Smooth muscle cell (in vitro differentiated cells): ENCODE measurements at regions not wholly inside any gene's neighbourhood (a gene's known extent, or its start where the extent isn't known, plus 50 kb on each side); places are given as distances from the start of the nearest gene placed in this dataset.

ENCODE experiments used
- DNase-seq: peaks from one replicate; lab custom pipeline; 2025; ENCODE audit not compliant: unreplicated experiment; lab: John Stamatoyannopoulos, UW
- H2AFZ ChIP-seq: fragments of 200-600 bp; sonication (generic); 2 replicates; pipeline ENCODE4 v1.6.0; 2016; ENCODE audit warnings: antibody characterized with exemption, low read depth, mild to moderate bottlenecking
- H3F3A ChIP-seq: fragments of 200-600 bp; sonication (generic); 2 replicates; pipeline ENCODE4 v1.6.0; 2017; ENCODE audit warnings: antibody characterized with exemption, low read depth
- H3K27ac ChIP-seq: fragments of 200-600 bp; sonication (generic); 2 replicates; pipeline ENCODE4 v1.5.1; 2016; ENCODE audit warnings: low read depth, mild to moderate bottlenecking
- H3K27me3 ChIP-seq: fragments of 200-600 bp; sonication (generic); 2 replicates; pipeline ENCODE4 v1.6.1; 2016; ENCODE audit warnings: low read depth, mild to moderate bottlenecking
- H3K36me3 ChIP-seq: fragments of 200-600 bp; sonication (generic); 2 replicates; pipeline ENCODE4 v1.5.1; 2016; ENCODE audit warnings: low read depth
- H3K4me1 ChIP-seq: fragments of 200-600 bp; sonication (generic); 2 replicates; pipeline ENCODE4 v1.5.1; 2016; ENCODE audit warnings: low read depth
- H3K4me2 ChIP-seq: fragments of 200-600 bp; sonication (generic); 2 replicates; pipeline ENCODE4 v1.6.0; 2016; ENCODE audit warnings: mild to moderate bottlenecking
- H3K4me3 ChIP-seq: fragments of 200-600 bp; sonication (generic); 2 replicates; pipeline ENCODE4 v1.5.1; 2016; ENCODE audit warnings: mild to moderate bottlenecking
- H3K79me2 ChIP-seq: fragments of 200-600 bp; sonication (generic); 2 replicates; pipeline ENCODE4 v1.6.0; 2016; ENCODE audit warnings: low read depth, mild to moderate bottlenecking
- H3K9ac ChIP-seq: fragments of 200-600 bp; sonication (generic); 2 replicates; pipeline ENCODE4 v1.6.0; 2016; ENCODE audit warnings: low read depth
- H3K9me3 ChIP-seq: fragments of 200-600 bp; sonication (generic); replicated peaks from 2 replicates; pipeline ENCODE4 v1.5.1; 2016; ENCODE audit warnings: low read depth
- H4K20me1 ChIP-seq: fragments of 200-600 bp; sonication (generic); 2 replicates; pipeline ENCODE4 v1.6.0; 2016; ENCODE audit warnings: low read depth
- WGBS: methylation state at CpG from one replicate; pipeline ENCODE4 v1.1.7; 2016; ENCODE audit warnings: low lambda C conversion rate; 5-methylcytosine and 5-hydroxymethylcytosine counted together
- TF ChIP-seq, protein P1 (sequence below): fragments of 200-600 bp; sonication (generic); IDR thresholded peaks from 2 replicates; pipeline ENCODE4 v1.5.1; 2017; ENCODE audit warnings: borderline replicate concordance, mild to moderate bottlenecking, antibody characterized with exemption; ENCODE audit not compliant: insufficient read depth, poor library complexity, severe bottlenecking

DNA sequence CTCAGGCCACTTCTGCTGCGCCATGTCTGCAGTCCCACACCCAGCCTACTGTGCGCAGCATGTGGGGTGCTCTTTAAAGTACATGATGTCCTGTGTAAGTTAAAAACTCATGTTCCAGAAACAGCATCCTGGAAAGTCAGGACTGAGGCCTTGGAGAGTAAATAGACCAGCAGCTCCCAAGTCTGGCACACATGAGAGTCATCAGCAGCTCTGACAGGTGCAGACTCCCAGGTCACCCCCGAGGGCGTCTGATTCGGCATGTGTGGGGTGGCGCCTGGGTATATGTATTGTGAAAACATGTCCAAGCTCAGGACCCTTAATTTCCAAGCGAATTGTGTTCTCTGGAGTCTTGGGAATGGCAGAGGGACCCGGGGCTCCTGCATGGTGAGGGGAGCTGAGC is 120.1 kb upstream of the RUNX3 start:
- H3F3A ChIP-seq = no peaks in the 10 kb centered on the region
- no peak overlapping the region for H3K27ac ChIP-seq
- TF ChIP-seq, protein P1, sequence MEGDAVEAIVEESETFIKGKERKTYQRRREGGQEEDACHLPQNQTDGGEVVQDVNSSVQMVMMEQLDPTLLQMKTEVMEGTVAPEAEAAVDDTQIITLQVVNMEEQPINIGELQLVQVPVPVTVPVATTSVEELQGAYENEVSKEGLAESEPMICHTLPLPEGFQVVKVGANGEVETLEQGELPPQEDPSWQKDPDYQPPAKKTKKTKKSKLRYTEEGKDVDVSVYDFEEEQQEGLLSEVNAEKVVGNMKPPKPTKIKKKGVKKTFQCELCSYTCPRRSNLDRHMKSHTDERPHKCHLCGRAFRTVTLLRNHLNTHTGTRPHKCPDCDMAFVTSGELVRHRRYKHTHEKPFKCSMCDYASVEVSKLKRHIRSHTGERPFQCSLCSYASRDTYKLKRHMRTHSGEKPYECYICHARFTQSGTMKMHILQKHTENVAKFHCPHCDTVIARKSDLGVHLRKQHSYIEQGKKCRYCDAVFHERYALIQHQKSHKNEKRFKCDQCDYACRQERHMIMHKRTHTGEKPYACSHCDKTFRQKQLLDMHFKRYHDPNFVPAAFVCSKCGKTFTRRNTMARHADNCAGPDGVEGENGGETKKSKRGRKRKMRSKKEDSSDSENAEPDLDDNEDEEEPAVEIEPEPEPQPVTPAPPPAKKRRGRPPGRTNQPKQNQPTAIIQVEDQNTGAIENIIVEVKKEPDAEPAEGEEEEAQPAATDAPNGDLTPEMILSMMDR = no peak
- no peaks in the 10 kb centered on the region for H3K9me3 ChIP-seq
- H3K79me2 ChIP-seq = no peaks in the 10 kb centered on the region
- no peak overlapping the region for H3K4me3 ChIP-seq
- 83% methylated on average over 8 of the region's 8 CpGs for WGBS
- no peaks in the 10 kb centered on the region for H3K36me3 ChIP-seq
- no peaks in the 10 kb centered on the region for H4K20me1 ChIP-seq
- H3K4me1 ChIP-seq = no peaks in the 10 kb centered on the region
- H3K9ac ChIP-seq = no peak overlapping the region
- DNase-seq = no peak
- no peak overlapping the region for H3K4me2 ChIP-seq
- no peaks in the 10 kb centered on the region for H3K27me3 ChIP-seq
- no peak overlapping the region for H2AFZ ChIP-seq

DNA sequence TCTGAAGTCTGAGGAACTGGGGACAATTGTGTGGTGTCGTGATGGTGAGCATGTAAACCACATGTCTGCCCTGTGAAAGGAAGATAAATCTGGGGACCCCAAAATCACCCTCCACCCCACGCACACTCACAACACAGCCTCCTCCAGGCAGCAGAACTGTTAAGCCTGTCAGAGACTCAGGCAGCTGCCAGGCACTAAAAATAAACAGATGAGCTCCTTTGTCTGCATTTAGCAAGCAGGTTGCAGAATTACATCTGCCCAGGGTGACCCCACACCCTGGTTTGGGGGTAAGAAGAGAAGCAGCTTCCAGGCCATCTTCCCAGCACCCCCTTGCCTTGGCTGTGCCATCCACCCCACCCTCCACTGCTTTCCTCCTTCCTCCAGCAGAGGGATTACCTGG is 119.1 kb upstream of the RUNX3 start:
- Histone ChIP-seq H2AFZ (no peak overlapping the region), H3K27ac (no peak overlapping the region), H3F3A (no peaks in the 10 kb centered on the region), H3K9ac (no peak overlapping the region), H3K4me2 (no peak overlapping the region), H4K20me1 (no peaks in the 10 kb centered on the region), H3K4me3 (no peak overlapping the region), H3K9me3 (no peaks in the 10 kb centered on the region), H3K4me1 (no peaks in the 10 kb centered on the region), H3K27me3 (no peaks in the 10 kb centered on the region), H3K36me3 (no peaks in the 10 kb centered on the region), H3K79me2 (no peaks in the 10 kb centered on the region)
- WGBS = 73% methylated on average over 2 of the region's 2 CpGs
- TF ChIP-seq, protein P1 = no peak
- no peak for DNase-seq

DNA sequence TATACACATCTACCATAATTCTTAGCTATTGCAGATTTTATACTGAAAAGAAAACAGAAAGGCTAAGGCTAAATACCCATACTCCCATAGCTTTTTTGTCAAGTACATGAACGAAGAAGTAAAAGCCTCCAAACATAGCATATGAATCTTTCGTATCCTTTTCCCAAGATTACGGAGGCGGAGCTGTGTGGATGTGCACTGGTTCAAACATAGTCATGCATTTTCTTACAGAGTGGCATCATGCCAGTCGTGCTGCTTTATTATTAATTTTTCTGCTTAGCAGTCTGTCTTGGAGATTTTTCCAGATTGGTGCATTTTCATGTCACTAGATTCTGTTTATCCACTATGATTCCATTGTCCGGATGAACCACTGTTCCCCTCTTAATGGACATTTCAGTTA is 118.7 kb upstream of the RUNX3 start:
- H3F3A ChIP-seq = no peaks in the 10 kb centered on the region
- H3K4me1 ChIP-seq = no peaks in the 10 kb centered on the region
- H4K20me1 ChIP-seq = no peaks in the 10 kb centered on the region
- H2AFZ ChIP-seq = no peak overlapping the region
- no peak overlapping the region for H3K9ac ChIP-seq
- no peaks in the 10 kb centered on the region for H3K79me2 ChIP-seq
- TF ChIP-seq, protein P1 = no peak
- H3K27ac ChIP-seq = no peak overlapping the region
- H3K36me3 ChIP-seq = no peaks in the 10 kb centered on the region
- H3K4me2 ChIP-seq = no peak overlapping the region
- no peaks in the 10 kb centered on the region for H3K27me3 ChIP-seq
- DNase-seq = no peak
- 87% methylated on average over 6 of the region's 6 CpGs for WGBS
- no peaks in the 10 kb centered on the region for H3K9me3 ChIP-seq
- no peak overlapping the region for H3K4me3 ChIP-seq

DNA sequence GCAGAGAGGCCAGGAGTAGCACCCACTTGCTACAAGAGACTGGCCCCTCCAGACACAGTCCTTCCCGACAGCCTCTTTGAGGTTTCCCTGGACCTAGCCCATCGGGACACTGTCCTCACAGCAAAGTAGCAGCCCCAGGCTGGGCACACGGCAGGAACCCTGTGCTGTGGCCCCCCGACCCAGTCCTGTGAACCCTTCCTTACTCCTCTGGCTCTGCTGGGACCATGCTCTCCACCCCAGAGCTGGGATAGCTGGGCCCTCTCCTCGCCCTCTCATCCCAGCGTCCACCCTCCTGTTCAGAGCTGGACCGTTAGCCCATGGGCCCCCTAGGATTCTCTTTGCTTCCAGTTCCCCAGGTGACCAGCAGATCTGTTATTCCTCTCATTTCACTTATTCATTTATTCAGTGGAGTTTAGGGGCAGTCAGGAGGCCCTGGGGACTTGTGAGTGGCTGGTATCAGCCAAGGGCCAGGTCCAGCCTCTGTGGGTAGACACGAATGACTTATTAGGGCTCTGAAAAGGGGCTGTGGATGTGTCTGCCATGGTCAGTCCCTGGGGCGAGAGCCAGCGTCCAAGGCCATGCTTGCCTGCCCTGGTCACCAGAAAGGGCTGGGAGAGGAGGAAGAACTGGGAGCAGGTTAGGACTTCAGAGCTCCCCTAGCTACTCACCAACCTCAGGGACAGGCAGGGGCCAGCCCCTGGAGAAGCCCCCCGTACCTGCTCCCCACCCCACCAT is 117.6 kb upstream of the RUNX3 start:
- H2AFZ ChIP-seq = no peak overlapping the region
- no peaks in the 10 kb centered on the region for H3K9me3 ChIP-seq
- no peaks in the 10 kb centered on the region for H3K36me3 ChIP-seq
- no peaks in the 10 kb centered on the region for H3K79me2 ChIP-seq
- no peaks in the 10 kb centered on the region for H3K4me1 ChIP-seq
- 92% methylated on average over 10 of the region's 11 CpGs for WGBS
- no peaks in the 10 kb centered on the region for H3F3A ChIP-seq
- H3K27me3 ChIP-seq = no peaks in the 10 kb centered on the region
- TF ChIP-seq, protein P1 = no peak
- no peak overlapping the region for H3K27ac ChIP-seq
- DNase-seq = no peak
- no peak overlapping the region for H3K4me3 ChIP-seq
- no peaks in the 10 kb centered on the region for H4K20me1 ChIP-seq
- H3K9ac ChIP-seq = no peak overlapping the region
- no peak overlapping the region for H3K4me2 ChIP-seq
